Putamen (tissue), 1 donor: ENCODE measurements at regions not wholly inside any gene's neighbourhood (a gene's known extent, or its start where the extent isn't known, plus 50 kb on each side); places are given as distances from the start of the nearest gene placed in this dataset.
"Not testable (repeated sequence)": the region's sequence is repeated elsewhere in the genome, so short reads cannot be mapped to it uniquely, and the experiment has no call there.

Experiments
- DNase-seq: peaks from one replicate; pipeline ENCODE4 v3.0.0-alpha.2; 2016; ENCODE audit warnings: low spot score

- no peak for DNase-seq
These were observed 135.0 kb downstream of the RALA start for GRCh38 chr7:39758234-39758970.

GRCh38 chr7:39761449-39761848, 138.1 kb downstream of the RALA start:
- no peak for DNase-seq

- not testable (repeated sequence) for DNase-seq
These were observed 139.1 kb downstream of the RALA start for GRCh38 chr7:39762466-39762865.

GRCh38 chr7:39762881-39763280, 139.5 kb downstream of the RALA start:
- DNase-seq = not testable (repeated sequence)

- DNase-seq = not testable (repeated sequence)
These were observed 142.5 kb downstream of the RALA start for GRCh38 chr7:39765833-39766232.

GRCh38 chr7:39768439-39768838, 145.1 kb downstream of the RALA start:
- peak; percentile 53 for DNase-seq

GRCh38 chr7:39774341-39774851, 151.0 kb downstream of the RALA start:
- not testable (repeated sequence) for DNase-seq

GRCh38 chr7:39781557-39781956, 158.2 kb downstream of the RALA start:
- DNase-seq = not testable (repeated sequence)

GRCh38 chr7:39786440-39786839, 163.1 kb downstream of the RALA start:
- DNase-seq = not testable (repeated sequence)

- DNase-seq = not testable (repeated sequence)
These were observed 159.0 kb upstream of the CDK13 start for GRCh38 chr7:39791035-39791434.

- not testable (repeated sequence) for DNase-seq
These were observed 158.1 kb upstream of the CDK13 start for GRCh38 chr7:39791911-39792310.

GRCh38 chr7:39793026-39793425, 157.0 kb upstream of the CDK13 start:
- DNase-seq = not testable (repeated sequence)

GRCh38 chr7:39793851-39794250, 156.2 kb upstream of the CDK13 start:
- not testable (repeated sequence) for DNase-seq

GRCh38 chr7:39796947-39797346, 153.1 kb upstream of the CDK13 start:
- DNase-seq = not testable (repeated sequence)

GRCh38 chr7:39798077-39798476, 152.0 kb upstream of the CDK13 start:
- not testable (repeated sequence) for DNase-seq

GRCh38 chr7:39808796-39809481, 141.1 kb upstream of the CDK13 start:
- no peak for DNase-seq

GRCh38 chr7:39810204-39810642, 139.8 kb upstream of the CDK13 start:
- DNase-seq = no peak

- no peak for DNase-seq
These were observed 139.3 kb upstream of the CDK13 start for GRCh38 chr7:39810710-39811109.

- no peak for DNase-seq
These were observed 138.9 kb upstream of the CDK13 start for GRCh38 chr7:39811161-39811614.

GRCh38 chr7:39816462-39817060, 133.5 kb upstream of the CDK13 start:
- no peak for DNase-seq

- DNase-seq = no peak
These were observed 130.5 kb upstream of the CDK13 start for GRCh38 chr7:39819514-39819913.

- DNase-seq = no peak
These were observed 125.4 kb upstream of the CDK13 start for GRCh38 chr7:39824456-39825200.
